Neuronal stem cell (in vitro differentiated cells): ENCODE measurements at regions not wholly inside any gene's neighbourhood (a gene's known extent, or its start where the extent isn't known, plus 50 kb on each side); places are given as distances from the start of the nearest gene placed in this dataset.
"Not testable (repeated sequence)": the region's sequence is repeated elsewhere in the genome, so short reads cannot be mapped to it uniquely, and the experiment has no call there.

Source experiments
- DNase-seq: peaks from one replicate; pipeline ENCODE4 v3.0.0-alpha.2; 2013; ENCODE audit warnings: low spot score
- H2AFZ ChIP-seq: one replicate; pipeline ENCODE4 v1.6.1; 2013; ENCODE audit warnings: mild to moderate bottlenecking, low read length, inconsistent platforms
- H2AK5ac ChIP-seq: 2 replicates; pipeline ENCODE4 v1.6.1; 2013; ENCODE audit warnings: low read depth, mild to moderate bottlenecking, inconsistent platforms, low read length, moderate library complexity, mixed read lengths
- H2BK120ac ChIP-seq: 2 replicates; pipeline ENCODE4 v1.6.1; 2013; ENCODE audit warnings: low read depth, mild to moderate bottlenecking, inconsistent platforms, low read length, moderate library complexity, mixed read lengths
- H2BK12ac ChIP-seq: one replicate; pipeline ENCODE4 v1.6.1; 2013; ENCODE audit warnings: low read length, inconsistent platforms
- H2BK15ac ChIP-seq: 2 replicates; pipeline ENCODE4 v1.6.1; 2013; ENCODE audit warnings: mild to moderate bottlenecking, low read length, inconsistent platforms, mixed read lengths
- H2BK5ac ChIP-seq: one replicate; pipeline ENCODE4 v1.6.1; 2013; ENCODE audit warnings: inconsistent platforms, mild to moderate bottlenecking, low read length, moderate library complexity
- H3K14ac ChIP-seq: one replicate; pipeline ENCODE4 v1.6.1; 2013; ENCODE audit warnings: low read length, inconsistent platforms
- H3K18ac ChIP-seq: 2 replicates; pipeline ENCODE4 v1.6.1; 2013; ENCODE audit warnings: low read length, inconsistent platforms
- H3K23ac ChIP-seq: 2 replicates; pipeline ENCODE4 v1.6.1; 2013; ENCODE audit warnings: low read depth, mild to moderate bottlenecking, mixed read lengths, low read length, inconsistent platforms; ENCODE audit not compliant: poor library complexity
- H3K27ac ChIP-seq: replicated peaks from 3 replicates; pipeline ENCODE4 v1.5.1; 2013; ENCODE audit warnings: low read length, inconsistent platforms
- H3K27me3 ChIP-seq, 3 experiments: 2 replicates each; pipeline ENCODE4 v1.6.1; 2013; ENCODE audit warnings: low read length in 3 of 3, mild to moderate bottlenecking in 2 of 3, inconsistent platforms in 1 of 3, low read depth in 1 of 3, mixed read lengths in 1 of 3, moderate library complexity in 1 of 3; ENCODE audit not compliant: control insufficient read depth in 3 of 3, insufficient read depth in 3 of 3
- H3K36me3 ChIP-seq, 2 donors: replicated peaks in 1 of 2; 2 replicates each; pipeline ENCODE4 v1.6.1; 2013; ENCODE audit warnings: low read length in 2 of 2; ENCODE audit not compliant: control insufficient read depth in 2 of 2, insufficient read depth in 2 of 2
- H3K4ac ChIP-seq: 2 replicates; pipeline ENCODE4 v1.6.1; 2013; ENCODE audit warnings: inconsistent platforms, mild to moderate bottlenecking, low read length, moderate library complexity
- H3K4me1 ChIP-seq, 2 donors: 1 replicate in 1 of 2; 2 replicates in 1 of 2; pipeline ENCODE4 v1.6.1; 2013; ENCODE audit warnings: low read length in 2 of 2, low read depth in 1 of 2; ENCODE audit not compliant: control insufficient read depth in 2 of 2, insufficient read depth in 1 of 2
- H3K4me2 ChIP-seq: one replicate; pipeline ENCODE4 v1.6.1; 2013; ENCODE audit warnings: mild to moderate bottlenecking, low read length, inconsistent platforms; ENCODE audit not compliant: insufficient read depth, poor library complexity, severe bottlenecking
- H3K4me3 ChIP-seq, 2 donors: 2 replicates each; pipeline ENCODE4 v1.5.1; 2013; ENCODE audit warnings: low read length in 2 of 2, mild to moderate bottlenecking in 2 of 2, inconsistent platforms in 1 of 2, moderate library complexity in 1 of 2
- H3K79me1 ChIP-seq: one replicate; pipeline ENCODE4 v1.6.1; 2013; ENCODE audit warnings: low read depth, mild to moderate bottlenecking, inconsistent platforms, low read length, moderate library complexity
- H3K9ac ChIP-seq: one replicate; pipeline ENCODE4 v1.6.1; 2013; ENCODE audit warnings: mild to moderate bottlenecking, low read depth, low read length, inconsistent platforms; ENCODE audit not compliant: poor library complexity
- H3K9me3 ChIP-seq, 2 donors: replicated peaks in 1 of 2; 2 replicates each; pipeline versions ENCODE3 to v1.6.1; 2013; ENCODE audit warnings: low read length in 2 of 2, mild to moderate bottlenecking in 2 of 2, inconsistent platforms in 1 of 2, low read depth in 1 of 2, mixed read lengths in 1 of 2, moderate library complexity in 1 of 2; ENCODE audit not compliant: control insufficient read depth in 2 of 2, insufficient read depth in 1 of 2
- H4K8ac ChIP-seq: one replicate; pipeline ENCODE4 v1.6.1; 2013; ENCODE audit warnings: low read depth, mild to moderate bottlenecking, inconsistent platforms, low read length, moderate library complexity
- H4K91ac ChIP-seq: one replicate; pipeline ENCODE4 v1.6.1; 2013; ENCODE audit warnings: low read length, low read depth, mild to moderate bottlenecking, inconsistent platforms; ENCODE audit not compliant: poor library complexity
- WGBS, 2 donors: extraction: QIAGEN DNeasy Blood & Tissue Kit; methylation state at CpG; one replicate each; pipeline ENCODE4 v1.1.7; 2013; ENCODE audit warnings: missing lambda C conversion rate in 2 of 2, mixed read lengths in 1 of 2; ENCODE audit not compliant: insufficient read length in 2 of 2, insufficient replicate concordance in 1 of 2; ENCODE audit errors: extremely low coverage in 2 of 2; 5-methylcytosine and 5-hydroxymethylcytosine counted together

DNA sequence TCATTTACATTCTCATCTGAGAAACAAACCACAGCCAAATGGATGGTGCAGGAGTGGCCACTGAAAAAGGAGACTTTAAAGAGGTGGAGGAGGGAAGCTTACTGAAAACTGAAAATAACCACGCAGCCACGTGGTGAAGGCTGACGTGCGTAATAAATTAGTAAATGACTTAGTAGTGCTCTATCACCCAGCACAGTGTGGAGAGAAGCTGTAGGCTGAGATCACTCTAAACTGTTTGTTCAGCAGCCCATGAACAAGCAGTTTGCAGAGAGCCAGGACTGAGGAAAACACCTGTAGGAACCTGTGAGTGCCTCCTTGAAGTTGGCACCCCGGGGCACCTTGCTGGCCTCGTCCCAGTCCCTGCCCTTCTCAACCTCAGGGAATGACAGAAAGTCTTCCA is 193.0 kb downstream of the TXNL1 start:
- Histone ChIP-seq H3K14ac (no peak overlapping the region), H2BK12ac (no peak overlapping the region), H3K4ac (no peak overlapping the region), H3K9me3 (no peaks in the 10 kb centered on the region), H2BK120ac (no peak overlapping the region), H3K9ac (no peak overlapping the region), H3K79me1 (no peaks in the 10 kb centered on the region), H3K23ac (no peak overlapping the region), H2AK5ac (no peak overlapping the region), H2BK5ac (no peak overlapping the region), H3K18ac (no peak overlapping the region), H3K4me2 (no peak overlapping the region), H3K27ac (no peak overlapping the region), H4K91ac (no peak overlapping the region), H4K8ac (no peak overlapping the region), H3K4me3 (no peak overlapping the region), H3K4me1 (peaks cover 0 to 2% of the 10 kb centered on the region in 2 donors), H2BK15ac (no peak overlapping the region), H3K27me3 (no peaks in the 10 kb centered on the region), H3K36me3 (no peaks in the 10 kb centered on the region), H2AFZ (no peak overlapping the region)
- WGBS, 2 donors: no CpG with 5 or more reads among the region's 6 CpGs
- no peak for DNase-seq

DNA sequence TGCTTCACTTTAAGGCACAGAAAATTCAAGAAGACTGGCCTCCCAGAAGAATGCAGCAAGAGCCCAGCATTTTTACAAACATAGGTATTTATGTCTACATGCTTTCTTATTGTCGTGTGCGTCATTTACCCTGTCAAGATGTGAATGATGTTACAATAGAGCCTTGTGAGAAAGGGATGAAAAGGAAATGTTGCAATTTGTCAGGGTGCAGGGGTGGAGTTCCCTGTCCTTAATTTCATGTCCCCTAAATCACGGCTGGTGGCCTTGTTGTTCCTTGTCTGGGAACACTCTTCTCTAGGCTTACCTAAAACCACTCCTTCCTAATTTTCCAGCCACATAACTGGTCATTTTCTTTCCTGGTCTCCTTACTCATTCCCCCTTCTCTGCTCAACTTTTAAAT is 194.2 kb downstream of the TXNL1 start:
- whole genome bisulfite sequencing, 2 donors: no CpG with 5 or more reads among the region's 3 CpGs
- Histone ChIP-seq H3K4ac (no peak overlapping the region), H2BK120ac (no peak overlapping the region), H2BK5ac (no peak overlapping the region), H4K8ac (no peak overlapping the region), H2BK12ac (no peak overlapping the region), H3K23ac (no peak overlapping the region), H3K9me3 (no peaks in the 10 kb centered on the region), H3K27ac (no peak overlapping the region), H3K4me3 (no peak overlapping the region), H3K4me2 (no peak overlapping the region), H3K79me1 (no peaks in the 10 kb centered on the region), H3K14ac (no peak overlapping the region), H2AK5ac (no peak overlapping the region), H3K9ac (no peak overlapping the region), H3K27me3 (no peaks in the 10 kb centered on the region), H2BK15ac (no peak overlapping the region), H4K91ac (no peak overlapping the region), H2AFZ (no peak overlapping the region), H3K18ac (no peak overlapping the region), H3K4me1 (peaks cover 0 to 2% of the 10 kb centered on the region in 2 donors), H3K36me3 (no peaks in the 10 kb centered on the region)
- DNase-seq: no peak

DNA sequence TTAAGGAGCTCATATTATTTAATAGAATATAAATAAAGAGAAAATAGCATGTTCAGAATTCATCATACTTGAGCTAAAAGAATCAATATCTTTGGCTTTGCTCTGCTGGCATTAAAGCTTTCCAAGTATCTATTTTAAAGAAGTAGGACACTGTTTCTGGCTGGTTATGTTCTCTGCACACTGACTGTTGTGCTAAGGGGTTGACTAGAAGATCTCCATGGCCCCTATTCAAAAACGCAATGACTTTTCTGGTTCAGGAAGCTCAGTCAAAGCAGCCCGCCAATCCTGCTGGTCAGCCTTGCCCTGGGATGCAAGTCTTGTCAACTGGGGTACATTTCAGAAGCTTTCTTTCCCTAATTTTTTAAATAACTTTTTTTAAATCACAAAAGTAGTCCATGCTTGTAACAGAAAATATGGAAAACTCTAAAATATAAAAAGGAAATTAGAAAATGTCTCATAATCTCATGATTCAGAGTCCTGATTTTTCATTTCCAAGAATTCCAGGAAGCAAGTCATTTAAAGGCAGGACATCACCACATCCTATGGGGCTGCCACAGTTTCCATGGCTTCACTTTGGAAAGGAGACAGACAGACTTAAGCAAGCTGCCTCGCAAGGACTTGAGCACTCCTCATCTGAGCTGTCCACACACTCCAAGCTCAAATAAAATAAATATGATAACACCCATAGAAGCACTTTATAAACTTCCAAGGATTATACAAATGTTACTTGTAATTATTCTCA is 195.1 kb downstream of the TXNL1 start:
- H2BK5ac ChIP-seq: no peak overlapping the region
- no peak overlapping the region for H3K4ac ChIP-seq
- H3K18ac ChIP-seq: no peak overlapping the region
- H4K8ac ChIP-seq: no peak overlapping the region
- no peaks in the 10 kb centered on the region for H3K27me3 ChIP-seq
- DNase-seq: no peak
- H2AK5ac ChIP-seq: no peak overlapping the region
- H3K23ac ChIP-seq: no peak overlapping the region
- no peaks in the 10 kb centered on the region for H3K9me3 ChIP-seq
- no peak overlapping the region for H2BK15ac ChIP-seq
- H3K4me1 ChIP-seq: peaks cover 0 to 2% of the 10 kb centered on the region in 2 donors
- H2BK120ac ChIP-seq: no peak overlapping the region
- H2BK12ac ChIP-seq: no peak overlapping the region
- H3K4me2 ChIP-seq: no peak overlapping the region
- H3K14ac ChIP-seq: no peak overlapping the region
- no peak overlapping the region for H3K4me3 ChIP-seq
- no peak overlapping the region for H2AFZ ChIP-seq
- H3K27ac ChIP-seq: no peak overlapping the region
- no peak overlapping the region for H4K91ac ChIP-seq
- no CpG with 5 or more reads among the region's 3 CpGs for WGBS, 2 donors
- no peaks in the 10 kb centered on the region for H3K36me3 ChIP-seq
- no peak overlapping the region for H3K9ac ChIP-seq
- no peaks in the 10 kb centered on the region for H3K79me1 ChIP-seq

DNA sequence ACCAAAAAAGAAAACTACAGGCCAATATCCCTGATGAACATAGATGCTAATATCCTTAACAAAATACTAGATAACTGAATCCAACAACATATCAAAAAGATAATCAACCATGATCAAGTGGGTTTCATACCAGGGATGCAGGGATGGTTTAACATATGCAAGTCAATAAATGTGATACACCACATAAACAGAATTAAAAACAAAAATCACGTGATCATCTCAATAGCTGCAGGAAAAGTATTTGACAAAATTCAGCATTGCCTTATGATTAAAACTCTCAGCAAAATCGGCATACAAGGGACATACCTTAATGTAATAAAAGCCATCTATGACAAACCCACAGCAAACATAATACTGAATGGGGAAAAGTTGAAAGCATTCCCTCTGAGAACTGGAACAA is 199.9 kb downstream of the TXNL1 start:
- H2AFZ ChIP-seq, H3K14ac ChIP-seq: not testable (repeated sequence)

More for the DNA sequence above, 199.9 kb downstream of the TXNL1 start:
- H2BK120ac ChIP-seq, DNase-seq, H2AK5ac ChIP-seq, H3K4ac ChIP-seq, H3K9me3 ChIP-seq, H2BK5ac ChIP-seq, H3K4me3 ChIP-seq, H2BK12ac ChIP-seq, H3K79me1 ChIP-seq, H3K4me2 ChIP-seq, H3K9ac ChIP-seq, H3K27ac ChIP-seq, H3K18ac ChIP-seq, H4K91ac ChIP-seq, H3K4me1 ChIP-seq, H3K23ac ChIP-seq, H3K27me3 ChIP-seq, H4K8ac ChIP-seq, H2BK15ac ChIP-seq, H3K36me3 ChIP-seq: not testable (repeated sequence)
- WGBS, 2 donors: no CpG with 5 or more reads among the region's 2 CpGs
